GM18868 (cell line): ENCODE measurements at regions not wholly inside any gene's neighbourhood (a gene's known extent, or its start where the extent isn't known, plus 50 kb on each side); places are given as distances from the start of the nearest gene placed in this dataset.
"Not testable (repeated sequence)": the region's sequence is repeated elsewhere in the genome, so short reads cannot be mapped to it uniquely, and the experiment has no call there.

Source experiments
- ATAC-seq: cut with Tn5 transposase; IDR thresholded peaks from one replicate; pipeline ENCODE4 v1.9.1; 2021; ENCODE audit warnings: mild to moderate bottlenecking, moderate library complexity; ENCODE audit not compliant: unreplicated experiment

DNA sequence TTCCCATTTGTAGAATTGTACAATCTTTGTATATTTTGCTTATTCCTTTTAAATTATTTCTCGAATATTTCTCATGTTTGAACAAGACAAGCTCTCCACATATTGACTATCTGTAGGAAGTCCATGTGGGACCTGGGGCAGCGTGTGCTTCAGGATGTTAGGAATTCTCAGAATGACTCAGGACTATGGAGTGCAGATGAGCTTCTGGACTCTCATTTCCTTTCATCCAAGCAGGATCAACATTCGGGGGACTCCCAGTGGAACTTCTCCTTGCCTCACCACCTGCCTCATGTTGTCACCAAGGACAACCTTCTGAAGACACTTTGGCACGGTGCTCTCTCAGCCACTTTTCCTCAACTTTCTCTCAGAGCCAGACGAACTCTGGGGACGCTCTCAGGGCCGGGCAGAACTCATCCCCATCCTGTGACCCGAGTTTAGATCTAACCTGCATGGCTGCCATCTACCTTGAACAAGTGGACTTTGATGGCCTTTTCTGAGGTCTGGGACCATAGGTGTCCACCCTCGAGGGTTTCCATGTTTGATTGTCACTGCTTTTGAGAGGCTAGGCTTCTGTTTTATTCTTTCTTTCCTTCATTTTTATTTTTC, 441.7 kb downstream of the IRS2 start:
- no peak for ATAC-seq

DNA sequence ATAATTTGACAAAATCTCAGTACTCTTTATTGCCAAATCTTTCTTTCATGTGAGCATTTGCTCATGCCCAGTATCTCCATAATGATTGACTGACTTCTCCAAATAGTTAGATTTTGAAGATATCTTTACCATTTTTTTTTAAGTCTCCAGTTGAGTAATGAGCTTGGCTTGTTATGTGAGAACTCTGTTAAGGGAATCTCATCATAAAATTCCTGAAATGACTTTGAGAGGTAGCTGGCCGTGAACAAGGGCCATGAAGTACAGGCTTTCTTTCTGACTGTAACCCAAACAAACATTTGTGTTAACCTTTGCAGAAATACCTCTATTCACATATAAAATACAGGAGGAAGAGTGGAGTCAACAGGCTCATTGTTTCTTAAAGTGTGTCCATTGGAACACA, 449.7 kb downstream of the IRS2 start:
- no peak for ATAC-seq

DNA sequence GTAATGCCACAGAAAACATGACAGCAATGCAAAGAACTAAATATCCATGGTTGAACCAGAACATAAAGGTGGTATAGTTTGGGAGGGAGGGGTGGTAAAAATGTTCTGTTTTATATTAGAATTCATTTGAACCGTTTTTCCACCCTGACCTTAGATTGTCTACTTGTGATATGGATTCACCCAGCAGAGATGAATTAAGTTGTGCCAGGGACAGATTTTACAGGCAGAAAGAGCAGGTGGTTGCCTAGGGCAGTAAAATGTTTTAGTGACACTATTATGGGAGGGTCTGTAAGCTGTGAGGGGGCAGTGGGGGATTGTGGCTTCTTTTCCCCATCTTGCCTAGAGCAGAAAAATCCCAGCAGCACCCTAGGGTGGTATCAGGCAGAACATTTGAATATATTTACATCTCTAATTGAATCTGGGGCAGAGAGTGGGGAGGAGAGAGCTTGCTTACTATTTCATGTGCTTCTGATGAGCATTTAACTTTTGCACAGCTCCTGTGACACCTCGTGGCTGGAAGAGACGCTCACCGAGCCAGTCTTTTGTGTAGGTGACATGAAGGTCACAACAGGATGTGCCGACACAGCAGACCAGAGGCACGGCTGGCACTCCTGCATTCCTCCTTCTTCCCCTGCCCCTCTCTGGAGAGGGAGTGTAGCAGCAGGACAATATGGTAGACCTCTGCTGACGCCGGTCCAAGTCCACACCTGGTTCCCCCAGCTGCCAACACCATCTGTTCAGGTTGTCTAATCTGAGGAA, 452.3 kb downstream of the IRS2 start:
- no peak for ATAC-seq

GRCh38 chr13:109332506-109333499, 453.6 kb downstream of the IRS2 start:
- no peak for ATAC-seq

DNA sequence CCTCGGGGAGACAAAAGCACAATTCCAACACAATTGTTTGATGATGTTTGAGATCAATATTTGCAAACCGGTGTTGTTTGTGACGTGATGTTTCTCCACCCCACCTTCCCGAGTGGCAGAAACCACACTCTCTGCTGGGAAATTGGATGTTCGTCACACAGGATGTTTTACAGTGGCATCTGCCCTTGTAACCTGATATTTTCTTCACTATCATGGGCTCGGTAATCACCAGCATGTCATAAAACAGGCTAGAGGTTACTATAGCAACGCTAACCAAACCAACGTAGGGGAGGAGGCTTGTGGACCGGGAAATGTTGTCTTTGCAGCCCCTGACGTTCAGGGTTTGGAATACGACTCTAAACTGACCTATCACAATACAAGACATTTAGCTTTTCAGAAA, 454.5 kb downstream of the IRS2 start:
- no peak for ATAC-seq

GRCh38 chr13:109331011-109331433, 455.4 kb downstream of the IRS2 start:
- no peak for ATAC-seq

GRCh38 chr13:109330123-109330522, 456.3 kb downstream of the IRS2 start:
- no peak for ATAC-seq

DNA sequence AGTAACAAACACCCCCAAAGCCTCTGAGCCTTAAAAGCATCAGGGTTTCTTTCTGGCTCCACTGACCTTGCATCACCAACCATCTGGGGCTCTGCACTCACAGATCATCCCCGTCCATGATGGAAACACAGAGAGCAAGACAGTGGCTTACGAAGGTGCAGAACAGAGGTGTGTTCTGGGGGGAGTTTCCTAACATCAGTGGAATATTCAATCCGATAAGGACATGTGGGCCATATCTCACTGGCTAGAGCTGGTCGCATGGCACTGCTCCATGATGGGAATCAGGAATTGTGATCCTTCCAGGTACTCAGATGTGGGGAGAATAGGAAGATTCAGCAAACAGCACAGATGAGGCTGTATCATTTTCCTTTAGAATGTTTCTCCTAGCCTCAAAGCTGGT, 457.2 kb downstream of the IRS2 start:
- no peak for ATAC-seq

DNA sequence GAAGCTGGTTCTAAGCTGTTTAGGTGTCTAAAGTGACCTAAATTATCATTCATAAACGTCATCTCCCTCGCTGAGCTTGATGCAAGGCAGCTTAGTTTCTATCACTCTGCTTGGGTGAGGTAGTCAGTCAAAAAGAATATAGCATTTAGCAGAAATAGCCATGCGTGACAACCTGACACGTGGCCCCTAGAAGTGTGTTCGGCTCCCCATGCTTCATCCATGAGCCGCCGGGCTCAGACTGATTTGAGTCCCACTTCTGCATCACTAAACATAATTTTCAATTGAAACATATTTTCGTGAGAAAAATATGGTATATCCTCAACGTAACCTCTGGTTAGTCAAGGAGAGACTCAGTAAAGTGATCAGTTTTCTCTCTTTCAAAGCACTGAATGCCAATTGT, 459.8 kb downstream of the IRS2 start:
- no peak for ATAC-seq

DNA sequence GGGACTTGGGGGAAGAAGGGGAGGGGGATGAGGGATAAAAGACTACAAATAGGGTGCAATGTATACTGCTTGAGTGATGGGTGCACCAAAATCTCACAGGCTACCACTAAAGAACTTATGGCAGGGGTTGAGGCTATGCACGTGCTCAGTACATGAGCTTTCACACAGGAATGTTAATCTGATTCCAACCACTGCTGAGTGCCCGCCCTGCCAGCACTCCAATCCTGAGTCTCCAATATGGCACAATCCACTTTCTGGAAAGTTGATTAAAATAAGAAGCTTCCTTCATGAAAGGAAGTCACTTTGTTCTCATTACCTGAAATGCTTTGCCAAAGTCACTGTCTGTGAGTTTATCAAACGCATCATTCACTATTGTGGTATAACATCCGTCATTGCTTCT, 463.0 kb downstream of the IRS2 start:
- ATAC-seq: no peak

DNA sequence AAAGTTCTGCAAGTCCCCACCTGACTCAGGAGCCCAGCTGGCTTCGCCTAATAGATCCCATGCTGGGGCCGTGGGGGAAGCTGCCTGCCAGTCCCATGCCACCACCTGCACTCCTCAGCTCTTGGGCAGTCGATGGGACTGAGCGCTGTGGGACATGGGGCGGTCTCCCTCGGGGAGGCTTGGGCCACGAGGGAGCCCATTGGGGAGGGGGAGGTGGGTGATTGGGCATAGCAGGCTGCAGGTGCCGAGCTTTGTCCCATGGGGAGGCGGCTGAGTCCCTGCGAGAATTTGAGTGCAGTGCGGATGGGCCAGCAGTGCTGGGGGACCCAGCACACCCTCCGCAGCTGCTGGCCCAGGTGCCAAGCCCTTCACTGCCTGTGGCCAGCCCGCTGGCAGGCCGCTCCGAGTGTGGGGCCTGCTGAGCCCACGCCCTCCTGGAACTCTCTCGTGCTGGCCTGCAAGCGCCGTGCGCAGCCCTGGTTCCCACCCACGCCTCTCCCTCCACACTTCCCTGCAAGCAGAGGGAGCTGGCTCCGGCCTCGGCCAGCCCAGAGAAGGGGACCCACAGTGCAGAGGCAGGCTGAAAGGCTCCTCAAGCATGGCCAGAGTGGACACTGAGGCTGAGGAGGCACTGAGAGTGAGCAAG, 467.3 kb downstream of the IRS2 start:
- ATAC-seq: no peak

DNA sequence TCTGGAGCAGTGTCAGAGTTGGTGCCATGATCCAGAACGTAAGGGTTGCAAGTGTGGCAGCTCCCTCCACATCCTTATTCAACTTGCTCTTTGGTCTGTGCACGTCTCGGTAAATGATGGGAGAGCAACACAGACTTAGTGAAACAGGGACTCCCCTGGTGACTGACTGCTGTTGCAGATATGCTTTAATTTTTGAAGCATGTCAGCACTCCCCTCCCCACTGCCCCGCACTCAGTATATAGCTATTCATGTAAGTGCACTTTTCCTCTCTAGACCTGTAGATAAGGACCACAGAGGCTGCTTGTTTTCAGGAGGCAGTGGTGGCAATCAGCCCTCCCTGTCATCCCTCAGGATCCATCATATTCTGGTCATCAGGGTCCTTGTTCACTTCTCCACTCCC, 470.9 kb downstream of the IRS2 start:
- ATAC-seq: no peak

DNA sequence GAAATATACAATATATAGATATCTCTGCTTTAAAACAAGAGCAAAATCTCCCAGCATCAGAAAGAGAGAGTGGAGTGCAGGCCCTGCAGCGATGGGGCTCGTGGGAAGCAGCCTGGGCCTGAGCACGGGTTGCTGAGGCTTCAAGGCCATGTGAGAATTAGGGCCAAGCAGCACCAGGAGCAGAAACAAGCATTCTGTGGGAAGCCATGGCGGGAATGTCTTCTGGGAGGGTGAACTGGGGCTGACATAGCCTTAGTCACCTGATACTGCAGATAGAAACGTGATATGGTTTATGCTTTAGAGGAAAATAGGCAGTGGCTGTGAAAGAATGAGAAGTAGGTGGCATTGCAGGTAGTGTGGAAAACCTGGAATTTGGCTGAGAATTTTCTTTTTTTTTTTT, 472.3 kb downstream of the IRS2 start:
- ATAC-seq: no peak

- ATAC-seq: no peak
These were observed 474.0 kb downstream of the IRS2 start for GRCh38 chr13:109312399-109312798.

GRCh38 chr13:109311431-109311976, 474.9 kb downstream of the IRS2 start:
- ATAC-seq: not testable (repeated sequence)

GRCh38 chr13:109309625-109310363, 476.6 kb downstream of the IRS2 start:
- ATAC-seq: no peak

GRCh38 chr13:109307027-109307426, 479.4 kb downstream of the IRS2 start:
- ATAC-seq: no peak

- no peak for ATAC-seq
These were observed 484.7 kb downstream of the IRS2 start for GRCh38 chr13:109301726-109302125.

- ATAC-seq: no peak
These were observed 485.1 kb downstream of the IRS2 start for GRCh38 chr13:109301276-109301675.

DNA sequence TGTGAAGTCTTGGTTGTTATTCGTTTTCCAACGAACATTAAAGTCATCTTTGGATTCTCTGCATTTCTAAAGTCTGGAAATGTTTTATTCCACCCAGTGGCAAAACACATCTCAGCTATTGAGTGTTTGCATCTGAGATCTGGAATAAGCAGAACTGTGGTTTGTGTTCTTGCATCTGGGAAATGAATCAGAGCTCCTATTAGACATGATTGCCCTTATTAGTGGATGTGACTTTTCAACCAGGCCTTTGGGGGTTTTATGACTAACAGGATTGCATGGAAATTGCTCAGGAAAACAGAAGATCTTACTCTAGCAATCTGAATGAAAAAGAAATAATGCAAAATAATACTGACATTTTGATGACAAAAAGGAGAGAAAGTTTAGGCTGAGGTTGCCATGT, 488.8 kb downstream of the IRS2 start:
- no peak for ATAC-seq
